K562 (cell line): ENCODE measurements at regions not wholly inside any gene's neighbourhood (a gene's known extent, or its start where the extent isn't known, plus 50 kb on each side); places are given as distances from the start of the nearest gene placed in this dataset.
A peak's percentile ranks its signal among the peaks of the same experiment; 100 is the strongest.

Experiments
- CHD1 ChIP-seq: fragments of 200-600 bp; sonication (generic); IDR thresholded peaks from one replicate; pipeline ENCODE4 v1.6.1; 2012; ENCODE audit warnings: mild to moderate bottlenecking, moderate library complexity, low read length, inconsistent platforms
- CTCF ChIP-seq, 3 experiments: IDR thresholded peaks in 2 of 3; conservative IDR thresholded peaks in 1 of 3; 2 replicates each; pipeline ENCODE4 v1.5.1; 2011 to 2012; ENCODE audit warnings: low read length in 3 of 3, mild to moderate bottlenecking in 3 of 3, control low read depth in 2 of 3, improper control_type of control experiment in 1 of 3, inconsistent platforms in 1 of 3, low read depth in 1 of 3, mixed read lengths in 1 of 3, moderate library complexity in 1 of 3; ENCODE audit not compliant: insufficient read depth in 2 of 3
- DPF2 ChIP-seq: fragments of 450-650 bp; IDR thresholded peaks from 2 replicates; pipeline ENCODE4 v1.6.1; 2016
- EZH2 ChIP-seq: IDR thresholded peaks from 2 replicates; pipeline ENCODE4 v1.6.1; 2012; ENCODE audit warnings: low read depth, mild to moderate bottlenecking, inconsistent platforms, low read length, borderline replicate concordance
- HDAC1 ChIP-seq, 2 experiments: fragments of 450-650 bp; IDR thresholded peaks; 2 replicates each; pipeline ENCODE4 v1.6.1; 2016 to 2017; ENCODE audit warnings: inconsistent platforms in 1 of 2, mild to moderate bottlenecking in 1 of 2, moderate library complexity in 1 of 2
- MAX ChIP-seq: sonication (generic); formaldehyde crosslinking; IDR thresholded peaks from 2 replicates; pipeline ENCODE4 v1.9.0; 2022; ENCODE audit warnings: mild to moderate bottlenecking, missing genetic modification reagents
- POLR2A ChIP-seq: fragments of 450-650 bp; conservative IDR thresholded peaks from 2 replicates; pipeline ENCODE4 v1.6.1; 2016
- RAD51 ChIP-seq: fragments of 450-650 bp; IDR thresholded peaks from 2 replicates; pipeline ENCODE4 v1.7.1; 2016; ENCODE audit warnings: low read depth, mild to moderate bottlenecking, borderline replicate concordance
- RNF219 ChIP-seq: fragments of 250-450 bp; sonication (Bioruptor Pico); IDR thresholded peaks from 2 replicates; pipeline ENCODE4 v1.5.0; 2022; ENCODE audit warnings: mild to moderate bottlenecking
- STAG1 ChIP-seq: sonication (generic); formaldehyde crosslinking; IDR thresholded peaks from 2 replicates; pipeline ENCODE4 v1.5.0; 2020; ENCODE audit warnings: missing genetic modification reagents, borderline replicate concordance
- TAF1 ChIP-seq: IDR thresholded peaks from 2 replicates; pipeline ENCODE4 v1.6.1; 2011; ENCODE audit warnings: mild to moderate bottlenecking, low read length, moderate library complexity; ENCODE audit not compliant: insufficient read depth, control insufficient read depth, severe bottlenecking; ENCODE audit errors: extremely low read depth
- TBP ChIP-seq: optimal IDR thresholded peaks from 2 replicates; pipeline ENCODE3; 2011; ENCODE audit warnings: low read depth, low read length, improper control_type of control experiment
- TF ChIP-seq, protein P1 (sequence below): fragments of 250-450 bp; sonication (Bioruptor Pico); IDR thresholded peaks from 2 replicates; pipeline ENCODE4 v1.8.0; 2021; ENCODE audit warnings: borderline replicate concordance, mild to moderate bottlenecking, moderate library complexity; ENCODE audit not compliant: poor library complexity, severe bottlenecking

DNA sequence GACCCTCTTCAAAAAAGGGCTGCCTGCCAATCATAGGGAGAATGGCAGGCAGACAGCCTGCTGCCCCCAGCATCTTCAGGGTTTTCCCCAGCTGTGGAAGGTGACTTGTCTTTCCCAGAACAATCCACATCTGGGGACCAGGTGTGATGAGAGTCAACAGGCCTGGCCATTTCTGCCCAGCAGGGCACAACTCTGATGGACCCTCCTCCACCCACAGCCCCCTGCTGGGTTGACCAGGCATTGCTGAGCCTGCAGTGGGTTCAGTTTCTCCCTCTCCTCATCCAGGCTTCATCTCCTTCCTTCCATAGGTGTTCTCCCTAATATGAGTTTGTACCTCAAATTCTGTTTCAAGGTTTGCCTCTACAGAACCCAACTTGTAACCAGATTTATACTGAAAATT is 111.0 kb downstream of the MINAR1 start:
- TF ChIP-seq CTCF (IDR thresholded peaks at IDR 0.05 in 2 of 3, conservative IDR thresholded peaks at IDR 0.05 in 1 of 3; ENCODE audit: insufficient read depth in 2 of 3, low read depth in 1 of 3, low read length in 3 of 3): peak in 2 of 3 experiments; percentile 17 to 24; a peak in 1 of 6 replicates
- TF ChIP-seq DPF2: no peak
- no peak for TF ChIP-seq EZH2
- TF ChIP-seq CHD1: no peak
- no peak for TF ChIP-seq TAF1
- no peak for TF ChIP-seq STAG1 (CRISPR knock-in tag)
- TF ChIP-seq TBP: no peak
- TF ChIP-seq RAD51: no peak
- TF ChIP-seq HDAC1 (IDR thresholded peaks at IDR 0.05): no peak
- TF ChIP-seq MAX (CRISPR knock-in tag): no peak
- TF ChIP-seq, protein P1, sequence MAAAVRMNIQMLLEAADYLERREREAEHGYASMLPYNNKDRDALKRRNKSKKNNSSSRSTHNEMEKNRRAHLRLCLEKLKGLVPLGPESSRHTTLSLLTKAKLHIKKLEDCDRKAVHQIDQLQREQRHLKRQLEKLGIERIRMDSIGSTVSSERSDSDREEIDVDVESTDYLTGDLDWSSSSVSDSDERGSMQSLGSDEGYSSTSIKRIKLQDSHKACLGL (CRISPR knock-in tag): no peak
- no peak for TF ChIP-seq RNF219 (CRISPR knock-in tag)
- TF ChIP-seq POLR2A: no peak
